Spleen (tissue), 11 donors: ENCODE measurements at regions not wholly inside any gene's neighbourhood (a gene's known extent, or its start where the extent isn't known, plus 50 kb on each side); places are given as distances from the start of the nearest gene placed in this dataset.
"Not testable (repeated sequence)": the region's sequence is repeated elsewhere in the genome, so short reads cannot be mapped to it uniquely, and the experiment has no call there.

Experiments
- DNase-seq: peaks from one replicate; pipeline ENCODE4 v3.0.0-alpha.2; 2020
- H3K27ac ChIP-seq, 8 donors: fragments of 200-600 bp; sonication (generic) in 7 of 8; 1 replicate in 4 of 8; 2 replicates in 4 of 8; pipeline versions ENCODE4 v1.5.0 to v1.8.0; 2016 to 2021; ENCODE audit warnings: inconsistent platforms in 4 of 8, mild to moderate bottlenecking in 4 of 8, moderate library complexity in 1 of 8
- H3K27me3 ChIP-seq, 7 donors: fragments of 200-600 bp; sonication (generic) in 6 of 7; replicated peaks in 1 of 7; 1 replicate in 4 of 7; 2 replicates in 3 of 7; pipeline versions ENCODE4 v1.5.0 to v1.8.0; 2016 to 2021; ENCODE audit warnings: inconsistent platforms in 3 of 7, mild to moderate bottlenecking in 1 of 7
- H3K36me3 ChIP-seq, 6 donors: fragments of 200-600 bp; sonication (generic) in 5 of 6; 1 replicate in 4 of 6; 2 replicates in 2 of 6; pipeline versions ENCODE4 v1.5.0 to v1.8.0; 2016 to 2021; ENCODE audit warnings: inconsistent platforms in 2 of 6
- H3K4me1 ChIP-seq, 6 donors: fragments of 200-600 bp; sonication (generic) in 5 of 6; 1 replicate in 3 of 6; 2 replicates in 3 of 6; pipeline versions ENCODE4 v1.5.0 to v1.8.0; 2016 to 2021; ENCODE audit warnings: inconsistent platforms in 3 of 6
- H3K4me3 ChIP-seq, 8 donors: fragments of 200-600 bp; sonication (generic) in 7 of 8; 1 replicate in 4 of 8; 2 replicates in 4 of 8; pipeline versions ENCODE4 v1.5.0 to v1.8.0; 2016 to 2021; ENCODE audit warnings: inconsistent platforms in 4 of 8, mild to moderate bottlenecking in 4 of 8, moderate library complexity in 2 of 8
- H3K9me3 ChIP-seq, 8 donors: fragments of 200-600 bp; sonication (generic) in 7 of 8; 1 replicate in 4 of 8; 2 replicates in 4 of 8; pipeline versions ENCODE4 v1.5.0 to v1.8.0; 2016 to 2021; ENCODE audit warnings: inconsistent platforms in 4 of 8
- CTCF ChIP-seq, 11 experiments: fragments of 200-600 bp in 7 of 11; fragments of 450-650 bp in 4 of 11; sonication (generic) in 4 of 11; IDR thresholded peaks in 8 of 11; conservative IDR thresholded peaks in 3 of 11; 1 replicate in 7 of 11; 2 replicates in 4 of 11; pipeline versions ENCODE4 v1.4.0 to v1.8.0; 2016 to 2021; ENCODE audit warnings: antibody characterized with exemption in 11 of 11, inconsistent platforms in 4 of 11, mild to moderate bottlenecking in 1 of 11
- POLR2A ChIP-seq, 3 donors: fragments of 450-650 bp; IDR thresholded peaks; one replicate each; pipeline ENCODE4 v1.5.1; 2017; ENCODE audit warnings: antibody characterized with exemption in 3 of 3, mild to moderate bottlenecking in 1 of 3
- POLR2AphosphoS5 ChIP-seq, 3 donors: sonication (generic); formaldehyde crosslinking; IDR thresholded peaks; one replicate each; pipeline ENCODE4 v1.5.1; 2017; ENCODE audit warnings: antibody characterized with exemption in 3 of 3
- WGBS, 5 donors: extraction: QIAGEN DNeasy Blood & Tissue Kit in 3 of 5; methylation state at CpG; one replicate each; pipeline versions ENCODE4 v1.1.5 to v1.1.7; 2013 to 2018; 5-methylcytosine and 5-hydroxymethylcytosine counted together
- intact Hi-C: fragments of 100-400 bp; cut with DNase I; formaldehyde crosslinking; loops from one replicate; pipeline ENCODE4 v1.15.0; 2023; ENCODE audit warnings: low total_unique reads
- donor health status: healthy with polysubstance abuse.
- donor health status: DM: no; HTN: no; CAD: no; lungs with moderate emphysema.
- donor health status: DM: no; HTN: no; CAD: no.
- donor health status: Bipolar disorder and iron deficiency.
- donor health status: healthy.
- donor health status: DM: no; HTN: no; CAD: no.
- donor health status: DM: yes; HTN: yes; CAD: no.

GRCh38 chr3:107227091-107227490 is 150.1 kb upstream of the CCDC54 start:
- DNase-seq = no peak
- Histone ChIP-seq H3K27me3 (no peaks in the 10 kb centered on the region), H3K4me3 (no peak overlapping the region), H3K27ac (no peak overlapping the region), H3K36me3 (no peaks in the 10 kb centered on the region), H3K4me1 (no peaks in the 10 kb centered on the region), H3K9me3 (no peaks in the 10 kb centered on the region)
- intact Hi-C loops = no loop called here
- TF ChIP-seq CTCF (IDR thresholded peaks at IDR 0.05 in 8 of 11, conservative IDR thresholded peaks at IDR 0.05 in 3 of 11) (no peak), POLR2AphosphoS5 (IDR thresholded peaks at IDR 0.05) (no peak), POLR2A (IDR thresholded peaks at IDR 0.05) (no peak)
- WGBS, 5 donors = 63 to 92% (median 84%) methylated on average over 1 of the region's 1 CpG

GRCh38 chr3:107233877-107234276 is 143.4 kb upstream of the CCDC54 start:
- not testable (repeated sequence) for DNase-seq, H3K27ac ChIP-seq, H3K27me3 ChIP-seq, H3K36me3 ChIP-seq, H3K9me3 ChIP-seq, H3K4me3 ChIP-seq
- WGBS, 5 donors = 92 to 96% (median 95%) methylated on average over 4 of the region's 4 CpGs
- H3K4me1 ChIP-seq = peaks cover 0 to 15% (median 6%) of the 10 kb centered on the region in 6 donors
- intact Hi-C loops = loop anchor here (10.0 kb wide), 1 partner anchor 1251 kb away; no protein-coding TSS in a partner anchor

- DNase-seq = no peak
- peak overlapping the region; percentile 0 to 65 (median 30) for H3K4me3 ChIP-seq
These were observed 141.9 kb upstream of the CCDC54 start for GRCh38 chr3:107235193-107235927.

GRCh38 chr3:107235928-107236315 is 141.3 kb upstream of the CCDC54 start:
- Histone ChIP-seq H3K27me3 (no peaks in the 10 kb centered on the region), H3K4me1 (peaks cover 0 to 30% (median 16%) of the 10 kb centered on the region in 6 donors), H3K9me3 (no peaks in the 10 kb centered on the region), H3K36me3 (no peaks in the 10 kb centered on the region), H3K27ac (peak overlapping the region in 7 of 8 donors; percentile 24 to 74 (median 47)), H3K4me3 (peak overlapping the region; percentile 0 to 65 (median 30))
- 3 to 5% (median 3%) methylated on average over 5 of the region's 5 CpGs for WGBS, 5 donors
- no peak for DNase-seq
- TF ChIP-seq CTCF (IDR thresholded peaks at IDR 0.05 in 8 of 11, conservative IDR thresholded peaks at IDR 0.05 in 3 of 11) = peak; percentile 58 to 95 (median 81)
- no peak for TF ChIP-seq POLR2A (IDR thresholded peaks at IDR 0.05)
- no peak for TF ChIP-seq POLR2AphosphoS5 (IDR thresholded peaks at IDR 0.05)
- intact Hi-C loops = loop anchor here (10.0 kb wide), 1 partner anchor 1249 kb away; no protein-coding TSS in a partner anchor

More at GRCh38 chr3:107235193-107235927, 141.9 kb upstream of the CCDC54 start:
- H3K27me3 ChIP-seq = no peaks in the 10 kb centered on the region
- H3K9me3 ChIP-seq = no peaks in the 10 kb centered on the region
- peak overlapping the region; percentile 23 to 74 (median 42) for H3K27ac ChIP-seq
- no peak for TF ChIP-seq POLR2A (IDR thresholded peaks at IDR 0.05)
- TF ChIP-seq CTCF (IDR thresholded peaks at IDR 0.05 in 8 of 11, conservative IDR thresholded peaks at IDR 0.05 in 3 of 11) = no peak
- no peak for TF ChIP-seq POLR2AphosphoS5 (IDR thresholded peaks at IDR 0.05)
- peaks cover 0 to 25% (median 14%) of the 10 kb centered on the region in 6 donors for H3K4me1 ChIP-seq
- intact Hi-C loops = loop anchor here (10.0 kb wide), 1 partner anchor 1249 kb away; no protein-coding TSS in a partner anchor
- no peaks in the 10 kb centered on the region for H3K36me3 ChIP-seq
- 49 to 75% (median 57%) methylated on average over 13 of the region's 13 CpGs for WGBS, 5 donors
